GM10266 (cell line): ENCODE measurements at regions not wholly inside any gene's neighbourhood (a gene's known extent, or its start where the extent isn't known, plus 50 kb on each side); places are given as distances from the start of the nearest gene placed in this dataset.

Experiments
- DNase-seq: peaks from one replicate; pipeline ENCODE4 v3.0.0; 2012; ENCODE audit errors: extremely low spot score
- TF ChIP-seq, protein P1 (sequence below): IDR thresholded peaks from 2 replicates; pipeline ENCODE4 v1.5.1; 2012; ENCODE audit warnings: mild to moderate bottlenecking, low read depth; ENCODE audit not compliant: control insufficient read depth, insufficient read depth; ENCODE audit errors: missing control alignments

DNA sequence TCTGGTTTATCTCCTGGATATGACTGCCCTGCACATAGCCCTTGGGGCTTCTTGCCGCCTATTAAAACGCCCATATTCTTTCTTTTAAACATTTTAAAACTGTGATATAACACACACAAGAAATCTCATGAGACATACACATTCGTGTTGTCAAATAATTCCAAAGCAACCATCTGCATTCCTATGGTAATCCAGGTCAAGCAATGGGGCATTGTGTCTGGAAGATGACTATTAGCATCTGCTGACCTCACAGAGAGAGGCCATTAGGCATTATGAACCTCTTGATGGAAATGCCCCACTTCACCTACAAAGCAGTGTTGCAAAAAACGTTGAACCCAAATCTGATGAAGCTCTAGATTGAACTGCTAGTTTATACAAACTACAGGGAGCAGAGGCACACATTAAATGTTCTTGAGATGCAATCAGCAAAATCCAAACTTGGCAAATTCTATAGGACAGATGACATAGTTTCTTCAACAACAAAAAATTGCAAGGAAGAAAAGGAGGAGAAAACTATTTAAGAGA is 513.8 kb upstream of the CCDC196 start:
- no peak for DNase-seq
- TF ChIP-seq, protein P1, sequence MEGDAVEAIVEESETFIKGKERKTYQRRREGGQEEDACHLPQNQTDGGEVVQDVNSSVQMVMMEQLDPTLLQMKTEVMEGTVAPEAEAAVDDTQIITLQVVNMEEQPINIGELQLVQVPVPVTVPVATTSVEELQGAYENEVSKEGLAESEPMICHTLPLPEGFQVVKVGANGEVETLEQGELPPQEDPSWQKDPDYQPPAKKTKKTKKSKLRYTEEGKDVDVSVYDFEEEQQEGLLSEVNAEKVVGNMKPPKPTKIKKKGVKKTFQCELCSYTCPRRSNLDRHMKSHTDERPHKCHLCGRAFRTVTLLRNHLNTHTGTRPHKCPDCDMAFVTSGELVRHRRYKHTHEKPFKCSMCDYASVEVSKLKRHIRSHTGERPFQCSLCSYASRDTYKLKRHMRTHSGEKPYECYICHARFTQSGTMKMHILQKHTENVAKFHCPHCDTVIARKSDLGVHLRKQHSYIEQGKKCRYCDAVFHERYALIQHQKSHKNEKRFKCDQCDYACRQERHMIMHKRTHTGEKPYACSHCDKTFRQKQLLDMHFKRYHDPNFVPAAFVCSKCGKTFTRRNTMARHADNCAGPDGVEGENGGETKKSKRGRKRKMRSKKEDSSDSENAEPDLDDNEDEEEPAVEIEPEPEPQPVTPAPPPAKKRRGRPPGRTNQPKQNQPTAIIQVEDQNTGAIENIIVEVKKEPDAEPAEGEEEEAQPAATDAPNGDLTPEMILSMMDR, result no peak

DNA sequence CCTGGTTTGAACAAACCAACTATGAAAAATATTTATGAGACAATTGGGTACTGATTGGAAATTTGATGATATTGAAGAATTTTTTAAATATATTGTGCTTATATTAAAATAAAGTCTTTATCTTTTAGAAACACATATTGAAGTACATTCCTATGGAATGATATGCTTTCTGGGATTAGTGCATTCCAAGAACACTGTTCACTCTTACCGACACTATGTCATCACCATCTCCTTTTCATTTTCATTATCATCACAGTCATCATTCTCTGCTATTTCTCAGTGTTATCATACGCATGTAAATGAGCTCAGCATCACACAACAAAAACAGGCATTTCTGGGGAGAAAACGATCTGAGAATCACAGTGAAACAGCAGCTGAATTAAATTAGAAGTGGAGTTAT is 513.3 kb upstream of the CCDC196 start:
- TF ChIP-seq, protein P1, result no peak
- DNase-seq, result no peak

DNA sequence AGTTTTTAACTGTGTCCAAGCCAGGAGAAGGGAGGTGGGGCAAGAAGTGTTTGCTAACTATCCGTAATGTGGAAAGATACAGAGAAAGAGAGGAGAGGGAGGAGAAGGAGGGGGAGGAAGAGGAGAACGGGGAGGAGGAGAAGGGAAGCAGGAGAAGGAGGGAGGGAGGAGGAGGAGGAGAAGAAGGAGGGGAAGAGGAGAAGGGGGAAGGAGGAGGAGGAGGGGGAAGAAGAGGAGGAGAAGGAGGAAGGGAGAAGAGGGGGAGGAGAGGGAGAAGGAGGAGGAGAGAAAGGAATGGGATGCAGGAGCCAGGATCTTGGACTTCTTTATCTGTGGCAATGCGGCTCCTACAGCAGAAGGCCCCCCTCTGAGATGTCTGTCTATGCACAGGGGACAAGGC is 510.3 kb upstream of the CCDC196 start:
- TF ChIP-seq, protein P1, result no peak
- DNase-seq, result no peak

DNA sequence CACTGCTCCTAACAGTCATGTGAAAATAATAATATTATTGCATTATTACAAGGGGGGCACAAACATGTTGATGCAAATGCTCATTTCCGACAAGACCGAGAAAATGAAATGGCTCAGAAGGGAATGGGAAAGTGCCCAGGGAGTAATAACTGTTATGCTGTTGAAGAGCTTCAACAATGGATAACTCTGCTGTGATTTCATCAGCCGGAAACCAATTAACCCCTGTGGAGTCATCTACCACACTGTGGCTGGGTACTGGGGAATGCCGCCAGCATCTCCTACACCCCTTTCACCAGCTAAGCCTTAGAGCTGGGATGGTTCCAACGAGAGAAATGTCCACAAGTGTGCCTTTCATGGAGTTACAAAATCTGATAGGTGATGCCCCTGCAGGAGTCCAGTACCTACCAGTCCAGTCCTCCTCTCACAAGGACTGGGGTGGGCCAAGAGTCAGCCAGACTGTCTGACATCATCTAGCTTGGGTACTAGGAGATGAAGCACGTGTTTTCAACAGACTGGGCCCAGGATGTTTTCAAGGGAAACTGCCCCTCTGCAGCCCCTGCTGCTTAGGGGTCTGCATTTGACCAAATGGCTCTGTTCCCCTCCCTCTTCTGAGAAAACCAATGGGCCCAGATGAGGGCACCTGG is 509.3 kb upstream of the CCDC196 start:
- TF ChIP-seq, protein P1, result no peak
- DNase-seq, result no peak

DNA sequence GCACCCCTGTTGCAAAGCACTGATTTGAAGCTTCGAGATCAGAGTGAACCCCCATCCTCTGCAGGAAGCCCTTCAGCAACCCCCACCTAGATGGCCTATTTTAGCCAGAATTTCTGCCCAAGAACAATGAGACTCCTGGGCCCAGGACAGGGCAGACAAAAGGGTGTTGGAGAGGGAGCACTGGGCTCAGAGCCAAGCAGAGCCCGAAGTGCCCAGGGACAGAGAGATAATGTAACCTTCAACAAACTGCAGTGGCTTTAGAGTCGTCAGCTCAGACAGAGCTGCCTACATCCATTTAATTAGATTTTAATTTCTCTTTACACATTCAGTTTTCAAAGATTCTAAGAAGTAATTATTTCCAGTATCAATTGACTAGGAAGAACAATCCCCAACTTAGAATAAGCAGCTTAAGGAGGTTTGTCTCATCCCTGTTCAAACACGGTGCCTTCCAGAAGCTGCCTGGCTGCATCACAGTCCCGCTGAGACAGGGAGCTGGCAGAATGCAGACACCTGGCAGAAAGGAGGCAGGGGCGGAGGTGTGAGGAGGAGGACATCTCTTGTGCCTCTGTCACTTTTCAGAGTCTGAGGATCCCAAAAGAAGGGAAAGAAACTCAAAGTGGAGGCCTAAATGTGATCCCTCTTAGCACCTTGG is 504.9 kb upstream of the CCDC196 start:
- TF ChIP-seq, protein P1, result no peak

DNA sequence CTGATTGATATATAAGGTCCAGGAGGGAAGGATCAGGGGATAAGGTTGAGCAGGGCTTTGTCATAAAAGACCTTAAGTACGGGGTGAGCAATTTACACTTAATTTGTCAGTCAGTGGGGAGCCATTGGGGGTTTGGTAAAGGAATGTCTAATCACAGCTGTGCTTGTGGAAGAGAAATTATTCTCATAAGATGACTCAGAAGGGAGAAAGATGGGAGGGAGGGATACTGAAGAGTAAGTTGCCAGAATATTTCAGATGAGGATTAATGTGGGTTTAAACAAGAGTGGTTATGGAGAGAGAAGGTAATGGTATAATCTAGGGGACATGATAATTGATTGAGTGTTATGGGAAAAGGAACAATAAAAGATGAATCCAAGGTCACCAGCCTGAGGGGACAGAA is 500.1 kb upstream of the CCDC196 start:
- no peak for DNase-seq
- TF ChIP-seq, protein P1, result no peak

More for the DNA sequence above, 504.9 kb upstream of the CCDC196 start:
- DNase-seq, result no peak

DNA sequence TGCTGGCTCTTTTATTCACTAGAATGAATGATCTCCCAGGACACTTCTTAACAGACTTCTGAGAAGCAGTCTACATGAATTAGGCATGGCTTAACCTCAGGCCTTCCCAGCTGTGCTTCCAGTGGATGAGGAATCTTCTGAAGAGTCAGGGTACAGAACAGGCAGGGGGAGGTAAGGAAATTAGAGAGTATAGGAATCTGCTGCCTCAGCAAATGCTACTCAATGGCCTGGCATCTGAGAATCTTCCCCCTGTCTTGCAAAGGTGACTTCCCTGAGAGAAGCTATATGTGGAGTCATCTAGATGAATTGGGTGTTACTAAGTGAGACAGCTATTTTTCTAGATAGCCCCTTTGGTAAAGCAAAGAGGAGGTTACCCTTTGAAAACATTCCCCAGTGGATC is 496.2 kb upstream of the CCDC196 start:
- TF ChIP-seq, protein P1, result no peak

More for the DNA sequence above, 496.2 kb upstream of the CCDC196 start:
- DNase-seq, result no peak
